SK-N-SH treated with all-trans-retinoic acid at 6 μM for 48 hours (cell line): ENCODE measurements at regions not wholly inside any gene's neighbourhood (a gene's known extent, or its start where the extent isn't known, plus 50 kb on each side); places are given as distances from the start of the nearest gene placed in this dataset.

Experiments
- PATZ1 ChIP-seq: fragments of 250-450 bp; sonication (Bioruptor Pico); IDR thresholded peaks from 2 replicates; pipeline ENCODE4 v1.8.0; 2020; ENCODE audit warnings: mild to moderate bottlenecking, moderate library complexity, borderline replicate concordance
- RARB ChIP-seq: fragments of 250-450 bp; sonication (Bioruptor Pico); IDR thresholded peaks from 2 replicates; pipeline ENCODE4 v1.8.0; 2021; ENCODE audit warnings: mild to moderate bottlenecking, moderate library complexity
- TF ChIP-seq, protein P1 (sequence below): fragments of 250-450 bp; sonication (Bioruptor Pico); IDR thresholded peaks from 2 replicates; pipeline ENCODE4 v1.5.1; 2020; ENCODE audit warnings: low read depth, mild to moderate bottlenecking, moderate library complexity

- TF ChIP-seq, protein P1, sequence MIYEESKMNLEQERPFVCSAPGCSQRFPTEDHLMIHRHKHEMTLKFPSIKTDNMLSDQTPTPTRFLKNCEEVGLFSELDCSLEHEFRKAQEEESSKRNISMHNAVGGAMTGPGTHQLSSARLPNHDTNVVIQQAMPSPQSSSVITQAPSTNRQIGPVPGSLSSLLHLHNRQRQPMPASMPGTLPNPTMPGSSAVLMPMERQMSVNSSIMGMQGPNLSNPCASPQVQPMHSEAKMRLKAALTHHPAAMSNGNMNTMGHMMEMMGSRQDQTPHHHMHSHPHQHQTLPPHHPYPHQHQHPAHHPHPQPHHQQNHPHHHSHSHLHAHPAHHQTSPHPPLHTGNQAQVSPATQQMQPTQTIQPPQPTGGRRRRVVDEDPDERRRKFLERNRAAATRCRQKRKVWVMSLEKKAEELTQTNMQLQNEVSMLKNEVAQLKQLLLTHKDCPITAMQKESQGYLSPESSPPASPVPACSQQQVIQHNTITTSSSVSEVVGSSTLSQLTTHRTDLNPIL (CRISPR knock-in tag), result no peak
- TF ChIP-seq RARB (no peak), PATZ1 (CRISPR knock-in tag) (no peak)
Measured at GRCh38 chr3:189430166-189430565, 201.0 kb upstream of the TP63 start.
